B cell (primary cell): ENCODE measurements at regions not wholly inside any gene's neighbourhood (a gene's known extent, or its start where the extent isn't known, plus 50 kb on each side); places are given as distances from the start of the nearest gene placed in this dataset.

ENCODE experiments used
- ATAC-seq: fragments of 200-7000 bp; cut with Tn5 transposase; one replicate; pipeline ENCODE4 v1.10.0; 2021; ENCODE audit warnings: low read depth, mild to moderate bottlenecking, moderate number of reproducible peaks, moderate library complexity
- CTCF ChIA-PET: fragments of 350-600 bp; sonication (Branson Sonifier 250); formaldehyde crosslinking; loops from one replicate; lab custom pipeline; 2021; ENCODE audit warnings: antibody characterized with exemption, inconsistent platforms; lab: Charles Lee
- POLR2A ChIA-PET: fragments of 350-600 bp; sonication (Branson Sonifier 250); formaldehyde crosslinking; loops from one replicate; lab custom pipeline; 2021; ENCODE audit warnings: antibody characterized with exemption; lab: Charles Lee
- DNase-seq: peaks from one replicate; pipeline ENCODE4 v3.0.0; 2013
- H2AFZ ChIP-seq: 2 replicates; pipeline ENCODE4 v1.6.1; 2012; ENCODE audit warnings: mild to moderate bottlenecking, low read depth, low read length; ENCODE audit not compliant: insufficient read depth, poor library complexity, severe bottlenecking
- H3K27ac ChIP-seq, 2 donors: 1 replicate in 1 of 2; 2 replicates in 1 of 2; pipeline ENCODE4 v1.5.1; 2012 to 2013; ENCODE audit warnings: low read length in 2 of 2, mild to moderate bottlenecking in 2 of 2, moderate library complexity in 1 of 2
- H3K27me3 ChIP-seq, 4 experiments: fragments of 200-600 bp in 1 of 4; sonication (generic) in 1 of 4; replicated peaks in 1 of 4; 1 replicate in 2 of 4; 2 replicates in 2 of 4; pipeline versions ENCODE4 v1.6.1 to v1.7.0; 2013 to 2016; ENCODE audit warnings: low read length in 3 of 4, mild to moderate bottlenecking in 2 of 4, mixed read lengths in 1 of 4, moderate library complexity in 1 of 4; ENCODE audit not compliant: insufficient read depth in 4 of 4, control insufficient read depth in 3 of 4; ENCODE audit errors: control extremely low read depth in 1 of 4
- H3K36me3 ChIP-seq, 2 experiments: replicated peaks in 1 of 2; 1 replicate in 1 of 2; 2 replicates in 1 of 2; pipeline versions ENCODE4 v1.6.1 to v1.7.1; 2013; ENCODE audit warnings: low read length in 1 of 2; ENCODE audit not compliant: insufficient read depth in 2 of 2, control insufficient read depth in 1 of 2; ENCODE audit errors: control extremely low read depth in 1 of 2, extremely low read depth in 1 of 2
- H3K4me1 ChIP-seq, 2 donors: fragments of 200-600 bp in 1 of 2; sonication (generic) in 1 of 2; 1 replicate in 1 of 2; 2 replicates in 1 of 2; pipeline versions ENCODE4 v1.5.1 to v1.6.1; 2013 to 2017; ENCODE audit warnings: low read length in 2 of 2; ENCODE audit not compliant: control insufficient read depth in 2 of 2, insufficient read depth in 2 of 2
- H3K4me2 ChIP-seq: replicated peaks from 2 replicates; pipeline ENCODE3; 2012; ENCODE audit warnings: mild to moderate bottlenecking, low read depth, low read length; ENCODE audit not compliant: poor library complexity, severe bottlenecking
- H3K4me3 ChIP-seq, 5 experiments: fragments of 200-600 bp in 1 of 5; sonication (generic) in 1 of 5; 1 replicate in 3 of 5; 2 replicates in 2 of 5; pipeline versions ENCODE4 v1.5.1 to v1.7.0; 2011 to 2016; ENCODE audit warnings: low read length in 4 of 5, mild to moderate bottlenecking in 4 of 5, low read depth in 2 of 5, control low read depth in 1 of 5, moderate library complexity in 1 of 5; ENCODE audit not compliant: insufficient read depth in 1 of 5; ENCODE audit errors: control extremely low read depth in 1 of 5, extremely low read depth in 1 of 5
- H3K79me2 ChIP-seq: fragments of 200-600 bp; sonication (generic); one replicate; pipeline ENCODE4 v1.6.0; 2016; ENCODE audit warnings: low read length; ENCODE audit not compliant: control insufficient read depth, insufficient read depth
- H3K9ac ChIP-seq: fragments of 200-600 bp; sonication (generic); 2 replicates; pipeline ENCODE4 v1.6.1; 2017; ENCODE audit warnings: mild to moderate bottlenecking, low read length, moderate library complexity
- H3K9me3 ChIP-seq, 3 donors: one replicate each; pipeline versions ENCODE4 v1.6.1 to v1.7.1; 2013; ENCODE audit warnings: low read length in 2 of 3; ENCODE audit not compliant: control insufficient read depth in 2 of 3, insufficient read depth in 1 of 3; ENCODE audit errors: control extremely low read depth in 1 of 3
- H4K20me1 ChIP-seq: 2 replicates; pipeline ENCODE4 v1.6.0; 2012; ENCODE audit warnings: mild to moderate bottlenecking, low read length; ENCODE audit not compliant: insufficient read depth, control insufficient read depth, poor library complexity, severe bottlenecking
- H3K27ac Mint-ChIP-seq: one replicate; pipeline ENCODE4 v1.8.0; 2021; ENCODE audit warnings: mixed read lengths
- H3K27me3 Mint-ChIP-seq: one replicate; pipeline ENCODE4 v1.8.0; 2021; ENCODE audit warnings: mixed read lengths
- H3K4me1 Mint-ChIP-seq: one replicate; pipeline ENCODE4 v1.8.0; 2021; ENCODE audit warnings: mixed read lengths
- H3K4me3 Mint-ChIP-seq: one replicate; pipeline ENCODE4 v1.8.0; 2021; ENCODE audit warnings: mixed read lengths
- H3K9me3 Mint-ChIP-seq: one replicate; pipeline ENCODE4 v1.8.0; 2022; ENCODE audit warnings: mixed read lengths; ENCODE audit not compliant: insufficient read depth
- EZH2 ChIP-seq: IDR thresholded peaks from 2 replicates; pipeline ENCODE4 v1.6.1; 2012; ENCODE audit warnings: borderline replicate concordance, low read depth, mild to moderate bottlenecking, moderate library complexity, low read length; ENCODE audit not compliant: insufficient read depth, poor library complexity, severe bottlenecking
- WGBS: methylation state at CpG from one replicate; pipeline ENCODE4 v1.1.5; 2013; ENCODE audit warnings: missing lambda C conversion rate; ENCODE audit not compliant: insufficient coverage; 5-methylcytosine and 5-hydroxymethylcytosine counted together
- intact Hi-C: fragments of 100-400 bp; cut with micrococcal nuclease; formaldehyde crosslinking; loops from one replicate; pipeline ENCODE4 v1.10.0; 2022
- TF ChIP-seq, protein P1 (sequence below): fragments of 200-600 bp; IDR thresholded peaks from one replicate; pipeline ENCODE4 v1.8.0; 2022; ENCODE audit warnings: antibody characterized with exemption, mild to moderate bottlenecking

DNA sequence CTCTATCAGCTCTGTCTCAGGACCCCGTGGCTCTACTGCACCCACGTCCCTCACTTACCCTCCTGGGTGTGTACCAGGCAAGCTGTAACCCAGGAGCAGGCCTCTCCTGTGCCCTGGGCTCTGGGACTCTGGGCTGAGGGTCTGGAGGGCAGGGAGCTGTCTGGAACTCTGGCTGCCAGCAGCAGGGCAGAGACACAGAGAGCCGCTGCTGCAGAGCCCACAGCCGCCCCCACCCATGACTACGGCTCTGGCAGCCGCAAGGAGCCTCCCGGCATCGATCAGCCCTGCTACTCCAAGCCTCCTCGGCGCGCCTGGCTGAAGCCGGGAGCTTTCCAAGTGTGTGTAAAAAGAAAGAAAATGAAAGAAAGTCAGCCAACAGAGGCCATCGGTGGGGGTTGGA, 103.7 kb upstream of the ATP2B2 start:
- no peak for DNase-seq
- intact Hi-C loops, result no loop called here
- Histone ChIP-seq H3K36me3 (no peaks in the 10 kb centered on the region), H3K4me1 (no peaks in the 10 kb centered on the region), H3K27me3 (peaks cover 0 to 9% (median 2%) of the 10 kb centered on the region in 4 experiments), H4K20me1 (no peaks in the 10 kb centered on the region), H3K4me2 (no peak overlapping the region), H3K27ac (no peak overlapping the region), H3K4me3 (no peak overlapping the region), H3K9ac (no peak overlapping the region), H2AFZ (no peak overlapping the region), H3K79me2 (no peaks in the 10 kb centered on the region), H3K9me3 (peaks cover 0 to 23% (median 17%) of the 10 kb centered on the region in 3 donors)
- ChIA-PET POLR2A (no interaction called here), CTCF (no interaction called here)
- peaks cover 2% of the 10 kb centered on the region for H3K4me1 Mint-ChIP-seq
- no peak overlapping the region for H3K27ac Mint-ChIP-seq
- peaks cover 31% of the 10 kb centered on the region for H3K27me3 Mint-ChIP-seq
- H3K4me3 Mint-ChIP-seq, result no peak overlapping the region
- no peak for TF ChIP-seq EZH2
- TF ChIP-seq, protein P1, sequence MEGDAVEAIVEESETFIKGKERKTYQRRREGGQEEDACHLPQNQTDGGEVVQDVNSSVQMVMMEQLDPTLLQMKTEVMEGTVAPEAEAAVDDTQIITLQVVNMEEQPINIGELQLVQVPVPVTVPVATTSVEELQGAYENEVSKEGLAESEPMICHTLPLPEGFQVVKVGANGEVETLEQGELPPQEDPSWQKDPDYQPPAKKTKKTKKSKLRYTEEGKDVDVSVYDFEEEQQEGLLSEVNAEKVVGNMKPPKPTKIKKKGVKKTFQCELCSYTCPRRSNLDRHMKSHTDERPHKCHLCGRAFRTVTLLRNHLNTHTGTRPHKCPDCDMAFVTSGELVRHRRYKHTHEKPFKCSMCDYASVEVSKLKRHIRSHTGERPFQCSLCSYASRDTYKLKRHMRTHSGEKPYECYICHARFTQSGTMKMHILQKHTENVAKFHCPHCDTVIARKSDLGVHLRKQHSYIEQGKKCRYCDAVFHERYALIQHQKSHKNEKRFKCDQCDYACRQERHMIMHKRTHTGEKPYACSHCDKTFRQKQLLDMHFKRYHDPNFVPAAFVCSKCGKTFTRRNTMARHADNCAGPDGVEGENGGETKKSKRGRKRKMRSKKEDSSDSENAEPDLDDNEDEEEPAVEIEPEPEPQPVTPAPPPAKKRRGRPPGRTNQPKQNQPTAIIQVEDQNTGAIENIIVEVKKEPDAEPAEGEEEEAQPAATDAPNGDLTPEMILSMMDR, result no peak
- H3K9me3 Mint-ChIP-seq, result peaks cover 15% of the 10 kb centered on the region
- 64% methylated on average over 8 of the region's 13 CpGs for WGBS
- no peak for ATAC-seq

DNA sequence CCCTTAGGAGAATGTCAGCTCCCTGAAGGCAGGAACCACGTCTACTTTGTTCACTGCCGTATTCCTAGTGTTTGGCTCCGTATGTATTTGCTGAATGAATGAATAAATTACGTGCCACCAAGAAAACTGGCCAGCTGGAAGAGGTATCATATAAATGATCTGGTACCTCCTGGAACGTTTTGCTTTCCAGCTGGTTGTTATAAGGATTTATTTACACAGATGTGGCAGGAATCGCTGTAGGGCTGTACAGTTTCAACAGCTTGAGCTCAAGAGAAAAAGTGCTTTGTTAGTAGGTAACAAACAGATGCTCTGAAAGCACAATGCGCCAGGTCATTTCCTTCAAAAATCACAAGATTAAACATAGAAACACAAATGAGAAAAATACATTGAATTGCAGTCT, 108.8 kb upstream of the ATP2B2 start:
- H3K27ac ChIP-seq, result no peak overlapping the region
- Mint-ChIP-seq H3K4me1 (no peaks in the 10 kb centered on the region), H3K27ac (no peak overlapping the region), H3K27me3 (peaks cover 44% of the 10 kb centered on the region), H3K4me3 (no peak overlapping the region), H3K9me3 (peaks cover 20% of the 10 kb centered on the region)
- peaks cover 0 to 15% (median 2%) of the 10 kb centered on the region in 4 experiments for H3K27me3 ChIP-seq
- no peaks in the 10 kb centered on the region for H3K36me3 ChIP-seq
- CTCF ChIA-PET, result no interaction called here
- H3K4me3 ChIP-seq, result no peak overlapping the region
- 72% methylated on average over 5 of the region's 7 CpGs for WGBS
- H3K4me2 ChIP-seq, result no peak overlapping the region
- intact Hi-C loops, result no loop called here
- peaks cover 0 to 23% (median 17%) of the 10 kb centered on the region in 3 donors for H3K9me3 ChIP-seq
- no peaks in the 10 kb centered on the region for H3K4me1 ChIP-seq
- DNase-seq (no peak), ATAC-seq (no peak)
- POLR2A ChIA-PET, result no interaction called here
- H2AFZ ChIP-seq, result no peak overlapping the region
- H3K79me2 ChIP-seq, result no peaks in the 10 kb centered on the region
- H3K9ac ChIP-seq, result no peak overlapping the region
- H4K20me1 ChIP-seq, result no peaks in the 10 kb centered on the region
- TF ChIP-seq, protein P1, result no peak
- TF ChIP-seq EZH2, result no peak
